Kidney glomerular epithelial cell (primary cell): ENCODE measurements at regions not wholly inside any gene's neighbourhood (a gene's known extent, or its start where the extent isn't known, plus 50 kb on each side); places are given as distances from the start of the nearest gene placed in this dataset.

Source experiments
- DNase-seq: peaks from one replicate; lab custom pipeline; 2025; lab: John Stamatoyannopoulos, UW

- no peak for DNase-seq
These were observed 353.2 kb upstream of the ETAA1 start for GRCh38 chr2:67043781-67044478.

GRCh38 chr2:67046591-67046990 lies 350.5 kb upstream of the ETAA1 start:
- peak; percentile 7 for DNase-seq

GRCh38 chr2:67048314-67048713 lies 348.8 kb upstream of the ETAA1 start:
- no peak for DNase-seq

GRCh38 chr2:67050622-67051021 lies 346.5 kb upstream of the ETAA1 start:
- no peak for DNase-seq

- no peak for DNase-seq
These were observed 342.4 kb upstream of the ETAA1 start for GRCh38 chr2:67054728-67055127.

GRCh38 chr2:67055387-67056304 lies 341.5 kb upstream of the ETAA1 start:
- no peak for DNase-seq

GRCh38 chr2:67057123-67057522 lies 340.0 kb upstream of the ETAA1 start:
- DNase-seq: no peak

GRCh38 chr2:67057901-67058703 lies 339.0 kb upstream of the ETAA1 start:
- DNase-seq: no peak

GRCh38 chr2:67065046-67065445 lies 332.1 kb upstream of the ETAA1 start:
- no peak for DNase-seq

GRCh38 chr2:67066782-67067181 lies 330.4 kb upstream of the ETAA1 start:
- no peak for DNase-seq

GRCh38 chr2:67067656-67068055 lies 329.5 kb upstream of the ETAA1 start:
- no peak for DNase-seq

GRCh38 chr2:67070826-67071225 lies 326.3 kb upstream of the ETAA1 start:
- DNase-seq: no peak

GRCh38 chr2:67075056-67075455 lies 322.1 kb upstream of the ETAA1 start:
- no peak for DNase-seq

- no peak for DNase-seq
These were observed 321.4 kb upstream of the ETAA1 start for GRCh38 chr2:67075530-67076238.

GRCh38 chr2:67076239-67076624 lies 320.9 kb upstream of the ETAA1 start:
- no peak for DNase-seq

- DNase-seq: no peak
These were observed 317.4 kb upstream of the ETAA1 start for GRCh38 chr2:67079729-67080128.

- DNase-seq: no peak
These were observed 314.3 kb upstream of the ETAA1 start for GRCh38 chr2:67082813-67083212.

GRCh38 chr2:67083951-67084350 lies 313.2 kb upstream of the ETAA1 start:
- DNase-seq: no peak

GRCh38 chr2:67085146-67085545 lies 312.0 kb upstream of the ETAA1 start:
- no peak for DNase-seq

GRCh38 chr2:67091681-67092080 lies 305.5 kb upstream of the ETAA1 start:
- no peak for DNase-seq

- no peak for DNase-seq
These were observed 302.0 kb upstream of the ETAA1 start for GRCh38 chr2:67095121-67095520.

- no peak for DNase-seq
These were observed 300.2 kb upstream of the ETAA1 start for GRCh38 chr2:67096886-67097285.
